ENCODE measurements at regions not wholly inside any gene's neighbourhood (a gene's known extent, or its start where the extent isn't known, plus 50 kb on each side); places are given as distances from the start of the nearest gene placed in this dataset.

DNA sequence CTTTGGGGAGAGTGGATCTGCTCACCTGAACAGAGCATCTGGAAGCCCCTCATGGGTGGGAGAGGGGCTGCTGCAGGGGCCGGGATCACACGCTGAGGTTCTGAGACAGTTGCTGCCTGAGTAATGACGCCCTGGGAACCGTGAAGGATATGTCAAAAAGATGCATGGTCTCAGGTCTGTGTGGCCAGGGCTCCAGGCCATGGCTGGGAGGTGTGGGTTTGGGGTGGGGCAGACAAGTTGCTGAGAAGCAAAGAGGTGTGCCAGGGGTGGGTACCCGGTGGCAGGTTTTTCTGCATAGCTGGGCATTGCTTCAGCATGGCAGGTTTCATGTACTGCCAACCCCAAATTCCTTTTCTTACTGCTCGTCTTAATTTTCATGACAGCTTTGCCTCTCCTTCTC, 133.5 kb downstream of the RPIA start:
- TF ChIP-seq, protein P1, sequence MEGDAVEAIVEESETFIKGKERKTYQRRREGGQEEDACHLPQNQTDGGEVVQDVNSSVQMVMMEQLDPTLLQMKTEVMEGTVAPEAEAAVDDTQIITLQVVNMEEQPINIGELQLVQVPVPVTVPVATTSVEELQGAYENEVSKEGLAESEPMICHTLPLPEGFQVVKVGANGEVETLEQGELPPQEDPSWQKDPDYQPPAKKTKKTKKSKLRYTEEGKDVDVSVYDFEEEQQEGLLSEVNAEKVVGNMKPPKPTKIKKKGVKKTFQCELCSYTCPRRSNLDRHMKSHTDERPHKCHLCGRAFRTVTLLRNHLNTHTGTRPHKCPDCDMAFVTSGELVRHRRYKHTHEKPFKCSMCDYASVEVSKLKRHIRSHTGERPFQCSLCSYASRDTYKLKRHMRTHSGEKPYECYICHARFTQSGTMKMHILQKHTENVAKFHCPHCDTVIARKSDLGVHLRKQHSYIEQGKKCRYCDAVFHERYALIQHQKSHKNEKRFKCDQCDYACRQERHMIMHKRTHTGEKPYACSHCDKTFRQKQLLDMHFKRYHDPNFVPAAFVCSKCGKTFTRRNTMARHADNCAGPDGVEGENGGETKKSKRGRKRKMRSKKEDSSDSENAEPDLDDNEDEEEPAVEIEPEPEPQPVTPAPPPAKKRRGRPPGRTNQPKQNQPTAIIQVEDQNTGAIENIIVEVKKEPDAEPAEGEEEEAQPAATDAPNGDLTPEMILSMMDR (IDR thresholded peaks at IDR 0.05): no peak
- TF ChIP-seq POLR2A (IDR thresholded peaks at IDR 0.05): no peak
